HepG2 (cell line): ENCODE measurements at regions not wholly inside any gene's neighbourhood (a gene's known extent, or its start where the extent isn't known, plus 50 kb on each side); places are given as distances from the start of the nearest gene placed in this dataset.

Experiments
- ATAC-seq: fragments of 200-7000 bp; cut with Tn5 transposase; 3 replicates; pipeline ENCODE4 v1.9.1; 2020; ENCODE audit warnings: mild to moderate bottlenecking, moderate library complexity
- BruUV-seq: library from RNA; stranded (reverse); fragments of 400-500 nt; replicated peaks from 2 replicates; lab custom pipeline; 2021; lab: Mats Ljungman, UMichigan
- CTCF ChIA-PET: fragments of 300-600 bp; formaldehyde crosslinking; extraction: SDS; loops from one replicate; lab custom pipeline; 2021; ENCODE audit warnings: low total read pairs, inconsistent platforms, low intra/inter-chr PET ratio; lab: Yijun Ruan, JAX
- POLR2A ChIA-PET: fragments of 350-600 bp; sonication (Branson Sonifier 250); formaldehyde crosslinking; loops from one replicate; lab custom pipeline; 2020; ENCODE audit warnings: antibody characterized with exemption, inconsistent platforms; lab: Yijun Ruan, JAX
- DNase-seq: peaks from one replicate; pipeline ENCODE4 v3.0.0-alpha.2; 2015; ENCODE audit warnings: low spot score
- FAIRE-seq: peaks from 3 replicates; lab custom pipeline; 2011; peaks lifted over from hg19 to GRCh38; lab: Jason Lieb, UNC
- H2AFZ ChIP-seq: one replicate; pipeline ENCODE4 v1.6.1; 2011; ENCODE audit warnings: low read length, inconsistent platforms
- H3K27ac ChIP-seq: fragments of 300-600 bp; 3 replicates; pipeline ENCODE4 v1.8.0; 2011; ENCODE audit warnings: mixed run types, mild to moderate bottlenecking, mixed read lengths, low read length, inconsistent platforms; ENCODE audit not compliant: insufficient read depth; ENCODE audit errors: extremely low read length
- H3K27me3 ChIP-seq, 2 experiments: fragments of 200-600 bp in 1 of 2; 2 replicates in 1 of 2; 3 replicates in 1 of 2; pipeline versions ENCODE4 v1.6.0 to v1.8.0; 2011; ENCODE audit warnings: low read length in 2 of 2, mild to moderate bottlenecking in 2 of 2, moderate library complexity in 2 of 2, inconsistent platforms in 1 of 2; ENCODE audit not compliant: insufficient read depth in 2 of 2, control insufficient read depth in 1 of 2
- H3K36me3 ChIP-seq, 2 experiments: fragments of 200-600 bp in 1 of 2; replicated peaks in 1 of 2; 2 replicates in 1 of 2; 3 replicates in 1 of 2; pipeline versions ENCODE4 v1.5.1 to v1.8.0; 2011; ENCODE audit warnings: low read length in 2 of 2, inconsistent platforms in 1 of 2; ENCODE audit not compliant: insufficient read depth in 2 of 2, control insufficient read depth in 1 of 2
- H3K4me1 ChIP-seq: 2 replicates; pipeline ENCODE4 v1.5.1; 2012; ENCODE audit warnings: low read length, inconsistent platforms; ENCODE audit not compliant: insufficient read depth
- H3K4me2 ChIP-seq: 2 replicates; pipeline ENCODE4 v1.6.0; 2011; ENCODE audit warnings: low read depth, low read length, inconsistent platforms
- H3K4me3 ChIP-seq, 3 experiments: fragments of 200-600 bp in 1 of 3; sonication (generic), shearing (Covaris generic) in 1 of 3; replicated peaks in 1 of 3; 2 replicates each; pipeline ENCODE4 v1.5.1; 2011 to 2016; ENCODE audit warnings: low read length in 3 of 3, inconsistent platforms in 2 of 3, low read depth in 2 of 3, mild to moderate bottlenecking in 2 of 3, control low read depth in 1 of 3, mixed read lengths in 1 of 3; ENCODE audit not compliant: insufficient read depth in 1 of 3
- H3K79me2 ChIP-seq: one replicate; pipeline ENCODE4 v1.6.1; 2011; ENCODE audit warnings: low read length, inconsistent platforms; ENCODE audit not compliant: insufficient read depth
- H3K9ac ChIP-seq: 2 replicates; pipeline ENCODE4 v1.6.0; 2011; ENCODE audit warnings: mild to moderate bottlenecking, low read depth, low read length, inconsistent platforms; ENCODE audit not compliant: insufficient read depth
- H3K9me3 ChIP-seq: 2 replicates; pipeline ENCODE4 v1.5.1; 2012; ENCODE audit warnings: mild to moderate bottlenecking, low read length
- H4K20me1 ChIP-seq: 2 replicates; pipeline ENCODE4 v1.6.0; 2011; ENCODE audit warnings: inconsistent platforms, mild to moderate bottlenecking, low read length, moderate library complexity; ENCODE audit not compliant: insufficient read depth
- RBM22 ChIP-seq: fragments of 200-400 bp; formaldehyde crosslinking; optimal IDR thresholded peaks from 2 replicates; pipeline ENCODE3; 2017; ENCODE audit warnings: mild to moderate bottlenecking, low read length, moderate library complexity
- SAP130 ChIP-seq: IDR thresholded peaks from 2 replicates; pipeline ENCODE4 v1.6.1; 2016; ENCODE audit warnings: low read depth
- ZNF136 ChIP-seq: sonication (generic); formaldehyde crosslinking; IDR thresholded peaks from 2 replicates; pipeline ENCODE4 v1.8.1; 2022; ENCODE audit warnings: low read depth, mild to moderate bottlenecking, moderate library complexity, missing genetic modification reagents
- ZNF562 ChIP-seq: sonication (generic); formaldehyde crosslinking; IDR thresholded peaks from 2 replicates; pipeline ENCODE4 v1.8.0; 2022; ENCODE audit warnings: missing genetic modification reagents, borderline replicate concordance
- ZNF605 ChIP-seq: sonication (generic); formaldehyde crosslinking; IDR thresholded peaks from 2 replicates; pipeline ENCODE4 v1.8.0; 2022; ENCODE audit warnings: mild to moderate bottlenecking, missing genetic modification reagents
- WGBS: methylation state at CpG from one replicate; pipeline ENCODE4 v1.1.6; 2017; ENCODE audit warnings: low lambda C conversion rate; 5-methylcytosine and 5-hydroxymethylcytosine counted together
- in situ Hi-C: cut with HindIII; loops from 2 replicates; pipeline ENCODE4 v1.10.0; 2017; ENCODE audit warnings: low pct_unique_long_range_greater_than_20kb; ENCODE audit not compliant: extremely low pct_ligation_motif_present
- intact Hi-C: fragments of 100-400 bp; cut with micrococcal nuclease; formaldehyde crosslinking; loops from one replicate; pipeline ENCODE4 v1.10.0; 2022; ENCODE audit not compliant: unreplicated experiment
- TF ChIP-seq, protein P1 (sequence below): IDR thresholded peaks from 2 replicates; pipeline ENCODE4 v1.6.1; 2018; ENCODE audit warnings: missing genetic modification reagents
- TF ChIP-seq, protein P2 (sequence below): sonication (generic); formaldehyde crosslinking; IDR thresholded peaks from 2 replicates; pipeline ENCODE4 v1.4.0; 2020; ENCODE audit warnings: missing genetic modification reagents, borderline replicate concordance
- TF ChIP-seq, protein P3 (sequence below), 2 experiments: fragments of 450-650 bp in 1 of 2; sonication (generic) in 1 of 2; formaldehyde crosslinking in 1 of 2; IDR thresholded peaks; 2 replicates each; pipeline versions ENCODE4 v1.6.1 to v1.8.0; 2016 to 2022; ENCODE audit warnings: antibody characterized with exemption in 1 of 2, mild to moderate bottlenecking in 1 of 2, missing genetic modification reagents in 1 of 2

DNA sequence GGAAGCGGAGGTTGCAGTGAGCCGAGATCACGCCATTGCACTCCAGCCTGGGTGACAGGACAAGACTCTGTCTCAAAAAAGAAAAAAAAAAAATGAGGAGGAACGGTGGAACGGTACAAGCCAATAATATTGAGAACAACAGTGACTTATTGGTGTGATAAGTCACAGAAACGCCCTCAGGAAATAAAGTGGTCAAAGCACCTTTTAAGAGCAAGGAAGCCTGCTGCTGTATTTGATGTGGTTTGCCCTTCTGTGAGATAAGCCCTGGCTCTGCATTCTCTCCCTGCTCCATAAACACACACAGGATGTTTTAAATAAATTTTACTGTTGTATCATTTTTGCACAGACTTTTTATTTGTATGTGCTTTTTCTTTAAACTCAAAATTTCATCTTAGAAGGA is 269.9 kb upstream of the MSX2 start:
- H3K4me2 ChIP-seq: no peak overlapping the region
- no peaks in the 10 kb centered on the region for H4K20me1 ChIP-seq
- H2AFZ ChIP-seq: no peak overlapping the region
- no peaks in the 10 kb centered on the region for H3K36me3 ChIP-seq
- FAIRE-seq: no peak
- no TSS peak for BruUV-seq
- no peaks in the 10 kb centered on the region for H3K79me2 ChIP-seq
- no peak overlapping the region for H3K9ac ChIP-seq
- no peak for DNase-seq
- no peaks in the 10 kb centered on the region; a peak in 1 of 5 replicates for H3K27me3 ChIP-seq
- in situ Hi-C loops (no loop called here), intact Hi-C loops (no loop called here)
- ChIA-PET CTCF (no interaction called here), POLR2A (no interaction called here)
- no peak overlapping the region for H3K27ac ChIP-seq
- ATAC-seq: no peak
- H3K9me3 ChIP-seq: no peaks in the 10 kb centered on the region
- WGBS: 23% methylated on average over 6 of the region's 6 CpGs
- H3K4me3 ChIP-seq: no peak overlapping the region
- no peaks in the 10 kb centered on the region for H3K4me1 ChIP-seq
- TF ChIP-seq ZNF136 (CRISPR knock-in tag) (no peak), SAP130 (CRISPR knock-in tag) (no peak), RBM22 (no peak), ZNF562 (no peak), ZNF605 (CRISPR knock-in tag) (no peak)
- TF ChIP-seq, protein P1, sequence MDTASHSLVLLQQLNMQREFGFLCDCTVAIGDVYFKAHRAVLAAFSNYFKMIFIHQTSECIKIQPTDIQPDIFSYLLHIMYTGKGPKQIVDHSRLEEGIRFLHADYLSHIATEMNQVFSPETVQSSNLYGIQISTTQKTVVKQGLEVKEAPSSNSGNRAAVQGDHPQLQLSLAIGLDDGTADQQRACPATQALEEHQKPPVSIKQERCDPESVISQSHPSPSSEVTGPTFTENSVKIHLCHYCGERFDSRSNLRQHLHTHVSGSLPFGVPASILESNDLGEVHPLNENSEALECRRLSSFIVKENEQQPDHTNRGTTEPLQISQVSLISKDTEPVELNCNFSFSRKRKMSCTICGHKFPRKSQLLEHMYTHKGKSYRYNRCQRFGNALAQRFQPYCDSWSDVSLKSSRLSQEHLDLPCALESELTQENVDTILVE (CRISPR knock-in tag): no peak
- TF ChIP-seq, protein P2, sequence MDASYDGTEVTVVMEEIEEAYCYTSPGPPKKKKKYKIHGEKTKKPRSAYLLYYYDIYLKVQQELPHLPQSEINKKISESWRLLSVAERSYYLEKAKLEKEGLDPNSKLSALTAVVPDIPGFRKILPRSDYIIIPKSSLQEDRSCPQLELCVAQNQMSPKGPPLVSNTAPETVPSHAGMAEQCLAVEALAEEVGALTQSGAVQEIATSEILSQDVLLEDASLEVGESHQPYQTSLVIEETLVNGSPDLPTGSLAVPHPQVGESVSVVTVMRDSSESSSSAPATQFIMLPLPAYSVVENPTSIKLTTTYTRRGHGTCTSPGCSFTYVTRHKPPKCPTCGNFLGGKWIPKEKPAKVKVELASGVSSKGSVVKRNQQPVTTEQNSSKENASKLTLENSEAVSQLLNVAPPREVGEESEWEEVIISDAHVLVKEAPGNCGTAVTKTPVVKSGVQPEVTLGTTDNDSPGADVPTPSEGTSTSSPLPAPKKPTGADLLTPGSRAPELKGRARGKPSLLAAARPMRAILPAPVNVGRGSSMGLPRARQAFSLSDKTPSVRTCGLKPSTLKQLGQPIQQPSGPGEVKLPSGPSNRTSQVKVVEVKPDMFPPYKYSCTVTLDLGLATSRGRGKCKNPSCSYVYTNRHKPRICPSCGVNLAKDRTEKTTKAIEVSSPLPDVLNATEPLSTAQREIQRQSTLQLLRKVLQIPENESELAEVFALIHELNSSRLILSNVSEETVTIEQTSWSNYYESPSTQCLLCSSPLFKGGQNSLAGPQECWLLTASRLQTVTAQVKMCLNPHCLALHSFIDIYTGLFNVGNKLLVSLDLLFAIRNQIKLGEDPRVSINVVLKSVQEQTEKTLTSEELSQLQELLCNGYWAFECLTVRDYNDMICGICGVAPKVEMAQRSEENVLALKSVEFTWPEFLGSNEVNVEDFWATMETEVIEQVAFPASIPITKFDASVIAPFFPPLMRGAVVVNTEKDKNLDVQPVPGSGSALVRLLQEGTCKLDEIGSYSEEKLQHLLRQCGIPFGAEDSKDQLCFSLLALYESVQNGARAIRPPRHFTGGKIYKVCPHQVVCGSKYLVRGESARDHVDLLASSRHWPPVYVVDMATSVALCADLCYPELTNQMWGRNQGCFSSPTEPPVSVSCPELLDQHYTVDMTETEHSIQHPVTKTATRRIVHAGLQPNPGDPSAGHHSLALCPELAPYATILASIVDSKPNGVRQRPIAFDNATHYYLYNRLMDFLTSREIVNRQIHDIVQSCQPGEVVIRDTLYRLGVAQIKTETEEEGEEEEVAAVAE (CRISPR knock-in tag): no peak
- TF ChIP-seq, protein P3, sequence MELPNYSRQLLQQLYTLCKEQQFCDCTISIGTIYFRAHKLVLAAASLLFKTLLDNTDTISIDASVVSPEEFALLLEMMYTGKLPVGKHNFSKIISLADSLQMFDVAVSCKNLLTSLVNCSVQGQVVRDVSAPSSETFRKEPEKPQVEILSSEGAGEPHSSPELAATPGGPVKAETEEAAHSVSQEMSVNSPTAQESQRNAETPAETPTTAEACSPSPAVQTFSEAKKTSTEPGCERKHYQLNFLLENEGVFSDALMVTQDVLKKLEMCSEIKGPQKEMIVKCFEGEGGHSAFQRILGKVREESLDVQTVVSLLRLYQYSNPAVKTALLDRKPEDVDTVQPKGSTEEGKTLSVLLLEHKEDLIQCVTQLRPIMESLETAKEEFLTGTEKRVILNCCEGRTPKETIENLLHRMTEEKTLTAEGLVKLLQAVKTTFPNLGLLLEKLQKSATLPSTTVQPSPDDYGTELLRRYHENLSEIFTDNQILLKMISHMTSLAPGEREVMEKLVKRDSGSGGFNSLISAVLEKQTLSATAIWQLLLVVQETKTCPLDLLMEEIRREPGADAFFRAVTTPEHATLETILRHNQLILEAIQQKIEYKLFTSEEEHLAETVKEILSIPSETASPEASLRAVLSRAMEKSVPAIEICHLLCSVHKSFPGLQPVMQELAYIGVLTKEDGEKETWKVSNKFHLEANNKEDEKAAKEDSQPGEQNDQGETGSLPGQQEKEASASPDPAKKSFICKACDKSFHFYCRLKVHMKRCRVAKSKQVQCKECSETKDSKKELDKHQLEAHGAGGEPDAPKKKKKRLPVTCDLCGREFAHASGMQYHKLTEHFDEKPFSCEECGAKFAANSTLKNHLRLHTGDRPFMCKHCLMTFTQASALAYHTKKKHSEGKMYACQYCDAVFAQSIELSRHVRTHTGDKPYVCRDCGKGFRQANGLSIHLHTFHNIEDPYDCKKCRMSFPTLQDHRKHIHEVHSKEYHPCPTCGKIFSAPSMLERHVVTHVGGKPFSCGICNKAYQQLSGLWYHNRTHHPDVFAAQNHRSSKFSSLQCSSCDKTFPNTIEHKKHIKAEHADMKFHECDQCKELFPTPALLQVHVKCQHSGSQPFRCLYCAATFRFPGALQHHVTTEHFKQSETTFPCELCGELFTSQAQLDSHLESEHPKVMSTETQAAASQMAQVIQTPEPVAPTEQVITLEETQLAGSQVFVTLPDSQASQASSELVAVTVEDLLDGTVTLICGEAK (IDR thresholded peaks at IDR 0.05): no peak
- TF ChIP-seq, protein P3 (CRISPR knock-in tag; IDR thresholded peaks at IDR 0.05): no peak
